ENCODE measurements at regions not wholly inside any gene's neighbourhood (a gene's known extent, or its start where the extent isn't known, plus 50 kb on each side); places are given as distances from the start of the nearest gene placed in this dataset.

DNA sequence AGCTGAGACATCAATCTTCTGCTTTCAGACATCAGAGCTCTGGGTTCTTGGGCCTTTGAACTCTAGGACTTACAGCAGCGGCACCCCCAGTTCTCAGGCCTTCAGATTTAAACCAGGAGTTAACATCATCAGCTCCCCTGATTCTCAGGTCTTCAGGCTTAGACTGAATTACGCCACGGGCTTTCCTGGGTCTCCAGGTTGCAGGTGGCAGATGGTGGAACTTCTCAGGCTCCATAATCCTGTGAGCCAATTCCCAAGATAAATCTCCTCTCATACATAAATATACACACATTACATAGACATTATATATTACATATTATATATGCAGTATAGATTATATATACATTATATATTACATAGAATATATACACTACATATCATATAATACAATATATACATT is 408.9 kb upstream of the AUTS2 start:
- TF ChIP-seq CTCF (conservative IDR thresholded peaks at IDR 0.05; ENCODE audit: low read depth in 2 of 2): no peak
- TF ChIP-seq EZH2phosphoT487 (IDR thresholded peaks at IDR 0.05; ENCODE audit: unreplicated experiment): no peak
- TF ChIP-seq CREB1 (CRISPR knock-in tag; IDR thresholded peaks at IDR 0.05; ENCODE audit: low read depth): no peak
- TF ChIP-seq POLR2AphosphoS5 (IDR thresholded peaks at IDR 0.05; ENCODE audit: low read depth): no peak
- TF ChIP-seq EZH2 (IDR thresholded peaks at IDR 0.05; ENCODE audit: low read depth, unreplicated experiment): no peak
- TF ChIP-seq, protein P1, sequence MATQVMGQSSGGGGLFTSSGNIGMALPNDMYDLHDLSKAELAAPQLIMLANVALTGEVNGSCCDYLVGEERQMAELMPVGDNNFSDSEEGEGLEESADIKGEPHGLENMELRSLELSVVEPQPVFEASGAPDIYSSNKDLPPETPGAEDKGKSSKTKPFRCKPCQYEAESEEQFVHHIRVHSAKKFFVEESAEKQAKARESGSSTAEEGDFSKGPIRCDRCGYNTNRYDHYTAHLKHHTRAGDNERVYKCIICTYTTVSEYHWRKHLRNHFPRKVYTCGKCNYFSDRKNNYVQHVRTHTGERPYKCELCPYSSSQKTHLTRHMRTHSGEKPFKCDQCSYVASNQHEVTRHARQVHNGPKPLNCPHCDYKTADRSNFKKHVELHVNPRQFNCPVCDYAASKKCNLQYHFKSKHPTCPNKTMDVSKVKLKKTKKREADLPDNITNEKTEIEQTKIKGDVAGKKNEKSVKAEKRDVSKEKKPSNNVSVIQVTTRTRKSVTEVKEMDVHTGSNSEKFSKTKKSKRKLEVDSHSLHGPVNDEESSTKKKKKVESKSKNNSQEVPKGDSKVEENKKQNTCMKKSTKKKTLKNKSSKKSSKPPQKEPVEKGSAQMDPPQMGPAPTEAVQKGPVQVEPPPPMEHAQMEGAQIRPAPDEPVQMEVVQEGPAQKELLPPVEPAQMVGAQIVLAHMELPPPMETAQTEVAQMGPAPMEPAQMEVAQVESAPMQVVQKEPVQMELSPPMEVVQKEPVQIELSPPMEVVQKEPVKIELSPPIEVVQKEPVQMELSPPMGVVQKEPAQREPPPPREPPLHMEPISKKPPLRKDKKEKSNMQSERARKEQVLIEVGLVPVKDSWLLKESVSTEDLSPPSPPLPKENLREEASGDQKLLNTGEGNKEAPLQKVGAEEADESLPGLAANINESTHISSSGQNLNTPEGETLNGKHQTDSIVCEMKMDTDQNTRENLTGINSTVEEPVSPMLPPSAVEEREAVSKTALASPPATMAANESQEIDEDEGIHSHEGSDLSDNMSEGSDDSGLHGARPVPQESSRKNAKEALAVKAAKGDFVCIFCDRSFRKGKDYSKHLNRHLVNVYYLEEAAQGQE (IDR thresholded peaks at IDR 0.05; ENCODE audit: unreplicated experiment): no peak
- no peak for TF ChIP-seq ZNF114 (CRISPR knock-in tag; IDR thresholded peaks at IDR 0.05)
- no peak for TF ChIP-seq NANOG (IDR thresholded peaks at IDR 0.05; ENCODE audit: borderline replicate concordance)
